Cardiac muscle cell (in vitro differentiated cells and primary cell): ENCODE measurements at regions not wholly inside any gene's neighbourhood (a gene's known extent, or its start where the extent isn't known, plus 50 kb on each side); places are given as distances from the start of the nearest gene placed in this dataset.

Experiments used
- DNase-seq, 2 donors: peaks; one replicate each; pipeline versions ENCODE4 v3.0.0 to v3.0.0-alpha.2; 2010 to 2017; ENCODE audit warnings: low read depth in 1 of 2, low spot score in 1 of 2
- H3K27ac ChIP-seq: fragments of 200-600 bp; sonication (generic); 2 replicates; pipeline ENCODE4 v1.5.1; 2016
- H3K27me3 ChIP-seq: fragments of 200-600 bp; sonication (generic); 2 replicates; pipeline ENCODE4 v1.6.0; 2016; ENCODE audit warnings: control low read depth
- H3K36me3 ChIP-seq: fragments of 200-600 bp; sonication (generic); 2 replicates; pipeline ENCODE4 v1.5.1; 2016; ENCODE audit warnings: control low read depth
- H3K4me1 ChIP-seq: fragments of 200-600 bp; sonication (generic); 2 replicates; pipeline ENCODE4 v1.8.1; 2017; ENCODE audit warnings: low read depth, mild to moderate bottlenecking, mixed run types
- H3K4me3 ChIP-seq: fragments of 200-600 bp; sonication (generic); 2 replicates; pipeline ENCODE4 v1.5.1; 2016; ENCODE audit warnings: mild to moderate bottlenecking
- H3K9me3 ChIP-seq: fragments of 200-600 bp; sonication (generic); 2 replicates; pipeline ENCODE4 v1.5.1; 2017; ENCODE audit warnings: low read depth, mild to moderate bottlenecking, control low read depth
- CTCF ChIP-seq: IDR thresholded peaks from 2 replicates; pipeline ENCODE4 v1.5.1; 2012; ENCODE audit warnings: low read depth, mild to moderate bottlenecking, low read length

GRCh38 chr2:107407974-107408373 is 418.7 kb upstream of the RGPD4 start:
- no peak for DNase-seq
- H3K27ac ChIP-seq, result no peak overlapping the region
- no peaks in the 10 kb centered on the region for H3K27me3 ChIP-seq
- H3K36me3 ChIP-seq, result no peaks in the 10 kb centered on the region
- peaks cover 6% of the 10 kb centered on the region for H3K4me1 ChIP-seq
- no peak overlapping the region for H3K4me3 ChIP-seq
- no peaks in the 10 kb centered on the region for H3K9me3 ChIP-seq
- TF ChIP-seq CTCF, result no peak

- Histone ChIP-seq H3K27me3 (no peaks in the 10 kb centered on the region), H3K4me3 (no peak overlapping the region), H3K36me3 (no peaks in the 10 kb centered on the region), H3K4me1 (peaks cover 6% of the 10 kb centered on the region), H3K27ac (no peak overlapping the region), H3K9me3 (no peaks in the 10 kb centered on the region)
- no peak for DNase-seq
- TF ChIP-seq CTCF, result no peak
These were observed 415.4 kb upstream of the RGPD4 start for GRCh38 chr2:107411267-107411666.

GRCh38 chr2:107412209-107412904 is 414.3 kb upstream of the RGPD4 start:
- Histone ChIP-seq H3K9me3 (no peaks in the 10 kb centered on the region), H3K4me3 (no peak overlapping the region)
- peak in 1 of 2 donors; percentile 40 for DNase-seq

GRCh38 chr2:107412981-107413380 is 413.7 kb upstream of the RGPD4 start:
- DNase-seq, result peak in 1 of 2 donors; percentile 28

More at GRCh38 chr2:107412209-107412904, 414.3 kb upstream of the RGPD4 start:
- H3K4me1 ChIP-seq, result peaks cover 6% of the 10 kb centered on the region
- no peak for TF ChIP-seq CTCF
- no peaks in the 10 kb centered on the region for H3K27me3 ChIP-seq
- H3K27ac ChIP-seq, result no peak overlapping the region
- no peaks in the 10 kb centered on the region for H3K36me3 ChIP-seq

GRCh38 chr2:107414376-107414775 is 412.3 kb upstream of the RGPD4 start:
- no peak overlapping the region for H3K4me3 ChIP-seq
- H3K27me3 ChIP-seq, result no peaks in the 10 kb centered on the region
- DNase-seq, result no peak
- TF ChIP-seq CTCF, result no peak
- H3K9me3 ChIP-seq, result no peaks in the 10 kb centered on the region
- peaks cover 11% of the 10 kb centered on the region for H3K4me1 ChIP-seq
- H3K27ac ChIP-seq, result no peak overlapping the region
- H3K36me3 ChIP-seq, result no peaks in the 10 kb centered on the region

More at GRCh38 chr2:107412981-107413380, 413.7 kb upstream of the RGPD4 start:
- Histone ChIP-seq H3K4me3 (no peak overlapping the region), H3K9me3 (no peaks in the 10 kb centered on the region), H3K4me1 (peaks cover under 1% of the 10 kb centered on the region), H3K36me3 (no peaks in the 10 kb centered on the region), H3K27me3 (no peaks in the 10 kb centered on the region), H3K27ac (no peak overlapping the region)
- TF ChIP-seq CTCF, result no peak
